Peyer's patch (tissue), 4 donors: ENCODE measurements at regions not wholly inside any gene's neighbourhood (a gene's known extent, or its start where the extent isn't known, plus 50 kb on each side); places are given as distances from the start of the nearest gene placed in this dataset.

Experiments
- CTCF ChIP-seq, 6 experiments: fragments of 450-650 bp in 4 of 6; fragments of 200-600 bp in 2 of 6; sonication (generic) in 1 of 6; IDR thresholded peaks; one replicate each; pipeline ENCODE4 v1.5.1; 2017 to 2019; ENCODE audit warnings: antibody characterized with exemption in 6 of 6, mild to moderate bottlenecking in 3 of 6, moderate library complexity in 1 of 6
- POLR2A ChIP-seq, 2 donors: fragments of 450-650 bp; IDR thresholded peaks; one replicate each; pipeline ENCODE4 v1.5.1; 2017; ENCODE audit warnings: antibody characterized with exemption in 2 of 2, mild to moderate bottlenecking in 2 of 2, moderate library complexity in 2 of 2

DNA sequence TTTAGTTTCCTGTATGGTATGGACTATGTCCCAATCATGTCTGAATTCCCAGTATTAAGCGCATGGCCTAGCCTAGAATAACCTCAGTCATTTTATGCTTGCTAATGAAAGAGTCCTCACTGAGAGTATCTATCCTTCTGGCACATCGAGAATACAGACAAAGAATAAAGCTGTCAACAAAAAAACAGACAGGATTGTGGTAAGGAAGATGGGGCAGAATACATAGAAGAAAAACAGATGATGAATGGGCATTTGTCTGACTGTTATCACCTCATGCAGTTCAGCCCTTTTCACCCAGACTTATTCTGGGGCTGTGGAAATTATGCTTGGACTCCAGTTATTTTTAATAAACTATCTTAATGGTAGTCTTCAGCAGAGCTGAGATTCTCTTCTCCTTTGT is 363.8 kb upstream of the TNC start:
- TF ChIP-seq CTCF (IDR thresholded peaks at IDR 0.05) = no peak
- no peak for TF ChIP-seq POLR2A (IDR thresholded peaks at IDR 0.05)
